ENCODE measurements at regions not wholly inside any gene's neighbourhood (a gene's known extent, or its start where the extent isn't known, plus 50 kb on each side); places are given as distances from the start of the nearest gene placed in this dataset.

DNA sequence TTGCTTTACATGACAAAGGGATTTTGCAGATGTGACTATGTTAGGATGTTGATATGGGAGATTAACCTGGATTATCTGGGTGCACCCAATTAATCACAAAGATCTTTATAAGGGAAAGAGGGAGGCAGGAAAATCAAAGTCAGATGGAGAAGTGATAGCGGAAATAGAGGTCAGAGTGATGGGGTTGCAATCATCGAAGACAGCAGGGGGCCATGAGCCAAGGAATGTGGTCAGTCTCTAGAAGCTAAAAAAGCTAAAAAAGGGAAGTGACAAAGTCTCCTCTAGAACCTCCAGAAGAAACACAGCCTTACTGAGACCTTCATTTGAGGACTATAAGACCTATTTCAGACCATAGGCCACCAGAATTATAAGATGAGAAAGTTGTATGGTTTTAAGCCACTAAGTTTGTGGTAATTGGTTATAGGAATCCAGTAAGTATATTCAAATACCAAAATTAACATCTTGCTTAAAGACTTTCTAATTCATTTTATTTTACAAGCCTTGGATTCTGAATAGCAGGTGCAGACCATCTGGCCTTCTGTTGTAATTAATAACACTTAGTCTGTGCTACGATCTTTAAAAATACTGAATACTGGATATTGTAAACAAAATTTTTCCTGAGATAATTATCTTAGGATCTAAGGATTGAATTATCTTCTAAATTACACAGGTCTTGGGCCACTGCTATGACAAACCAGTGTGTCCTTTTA lies 493.4 kb upstream of the PCDH20 start:
- ChIA-PET POLR2A (no interaction called here), CTCF (interaction anchor here (0.6 to 2.1 kb wide), 2 partner anchors 45 to 55 kb away, joined by 3 to 5 read pairs; no protein-coding TSS in a partner anchor)
- TF ChIP-seq CTBP1 (IDR thresholded peaks at IDR 0.05; ENCODE audit: borderline replicate concordance) (0 out of 2 replicates have a peak, but pooled peaks have one; percentile 13), L3MBTL2 (conservative IDR thresholded peaks at IDR 0.05) (no peak; the same call in 1 of the 2 replicates), NFRKB (IDR thresholded peaks at IDR 0.05) (no peak), HDGF (IDR thresholded peaks at IDR 0.05; ENCODE audit: borderline replicate concordance) (no peak), FOXK2 (IDR thresholded peaks at IDR 0.05) (no peak)
- TF ChIP-seq, protein P1, sequence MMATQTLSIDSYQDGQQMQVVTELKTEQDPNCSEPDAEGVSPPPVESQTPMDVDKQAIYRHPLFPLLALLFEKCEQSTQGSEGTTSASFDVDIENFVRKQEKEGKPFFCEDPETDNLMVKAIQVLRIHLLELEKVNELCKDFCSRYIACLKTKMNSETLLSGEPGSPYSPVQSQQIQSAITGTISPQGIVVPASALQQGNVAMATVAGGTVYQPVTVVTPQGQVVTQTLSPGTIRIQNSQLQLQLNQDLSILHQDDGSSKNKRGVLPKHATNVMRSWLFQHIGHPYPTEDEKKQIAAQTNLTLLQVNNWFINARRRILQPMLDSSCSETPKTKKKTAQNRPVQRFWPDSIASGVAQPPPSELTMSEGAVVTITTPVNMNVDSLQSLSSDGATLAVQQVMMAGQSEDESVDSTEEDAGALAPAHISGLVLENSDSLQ (IDR thresholded peaks at IDR 0.05), result no peak
- no peak for DNase-seq (ENCODE audit: extremely low spot score)

GRCh38 chr13:61905054-61905453 lies 489.4 kb upstream of the PCDH20 start:
- ChIA-PET POLR2A (no interaction called here), CTCF (interaction anchor here (0.6 to 1.3 kb wide), 5 partner anchors 9 to 91 kb away, joined by 3 to 5 read pairs (median 3); no protein-coding TSS in a partner anchor)

DNA sequence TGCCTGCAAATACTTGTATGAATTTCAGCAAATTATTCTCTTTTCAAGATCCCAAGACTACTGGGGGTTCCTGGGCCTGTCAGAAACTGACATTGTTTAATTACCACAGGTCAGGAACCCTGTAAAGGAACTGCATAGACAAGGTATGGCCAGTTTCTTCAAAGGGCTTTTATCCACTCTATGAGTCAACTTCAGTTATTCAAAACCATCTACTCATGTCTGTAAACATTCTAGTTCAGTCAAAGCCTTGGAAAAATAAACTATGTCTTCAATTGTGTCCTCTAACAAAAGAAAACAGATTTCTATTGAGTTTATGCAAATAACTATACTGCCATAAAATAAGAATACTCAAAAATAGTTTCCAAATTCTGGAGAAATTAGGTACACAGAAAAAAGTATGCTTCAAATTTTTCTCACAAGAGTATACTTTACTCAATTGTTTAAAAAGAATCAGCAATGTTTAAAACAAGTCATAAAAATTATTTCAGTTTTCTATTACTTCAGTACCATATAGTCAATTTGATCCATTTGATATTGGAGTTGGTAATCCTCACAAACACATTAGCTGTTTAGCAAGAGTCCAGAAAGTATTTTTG lies 486.4 kb upstream of the PCDH20 start:
- CTCF ChIA-PET, result interaction anchor here (0.6 to 1.2 kb wide), 2 partner anchors 21 to 33 kb away, joined by 3 read pairs; no protein-coding TSS in a partner anchor
- POLR2A ChIA-PET, result no interaction called here
- TF ChIP-seq ELF4 (IDR thresholded peaks at IDR 0.05), result no peak
- TF ChIP-seq, protein P1 (IDR thresholded peaks at IDR 0.05), result no peak
- no peak for TF ChIP-seq L3MBTL2 (conservative IDR thresholded peaks at IDR 0.05)
- no peak for TF ChIP-seq FOXA1 (IDR thresholded peaks at IDR 0.05)
- TF ChIP-seq ZNF384 (IDR thresholded peaks at IDR 0.05), result no peak
- TF ChIP-seq NFRKB (IDR thresholded peaks at IDR 0.05), result no peak
- no peak for TF ChIP-seq FOXM1 (IDR thresholded peaks at IDR 0.05; ENCODE audit: borderline replicate concordance)
- no peak for TF ChIP-seq BHLHE40 (IDR thresholded peaks at IDR 0.05; ENCODE audit: borderline replicate concordance)
- TF ChIP-seq LEF1 (IDR thresholded peaks at IDR 0.05; ENCODE audit: borderline replicate concordance), result no peak
- no peak for DNase-seq (ENCODE audit: extremely low spot score)

More at GRCh38 chr13:61905054-61905453, 489.4 kb upstream of the PCDH20 start:
- 0 out of 2 replicates have a peak, but pooled peaks have one; percentile 23 for TF ChIP-seq BHLHE40 (IDR thresholded peaks at IDR 0.05; ENCODE audit: borderline replicate concordance)
- peak; percentile 53; the same call in 1 of the 2 replicates for TF ChIP-seq SUZ12 (IDR thresholded peaks at IDR 0.05)
- 0 out of 2 replicates have a peak, but pooled peaks have one; percentile 39 for TF ChIP-seq FOXK2 (IDR thresholded peaks at IDR 0.05)
- TF ChIP-seq HDGF (IDR thresholded peaks at IDR 0.05; ENCODE audit: borderline replicate concordance), result no peak
- DNase-seq (ENCODE audit: extremely low spot score), result no peak

DNA sequence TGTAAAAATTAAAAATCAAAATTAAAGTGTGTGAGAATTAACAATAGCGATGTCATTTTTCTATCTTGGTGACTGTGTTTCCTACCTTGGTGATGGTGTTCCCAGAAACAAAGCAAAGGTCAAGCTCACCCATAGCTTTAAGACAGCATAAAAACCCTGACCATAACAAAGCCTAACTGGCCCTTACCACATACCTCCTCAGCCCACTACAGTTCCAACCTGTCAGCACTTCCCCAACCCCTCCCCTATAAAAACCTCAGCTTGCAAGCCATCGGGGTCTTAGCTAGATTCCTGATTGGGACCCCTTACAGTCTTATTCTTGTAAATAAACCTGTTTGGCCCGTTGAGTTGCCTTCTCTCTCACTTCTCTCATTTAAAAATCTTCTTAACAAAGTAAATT lies 484.4 kb upstream of the PCDH20 start:
- no peak for DNase-seq (ENCODE audit: extremely low spot score)
- POLR2A ChIA-PET, result no interaction called here
- TF ChIP-seq FOXM1 (IDR thresholded peaks at IDR 0.05; ENCODE audit: borderline replicate concordance), result no peak
- TF ChIP-seq ZNF384 (IDR thresholded peaks at IDR 0.05), result no peak
- TF ChIP-seq SUZ12 (IDR thresholded peaks at IDR 0.05), result no peak
- TF ChIP-seq LEF1 (IDR thresholded peaks at IDR 0.05; ENCODE audit: borderline replicate concordance), result no peak
- no peak for TF ChIP-seq ELF4 (IDR thresholded peaks at IDR 0.05)
- TF ChIP-seq NFRKB (IDR thresholded peaks at IDR 0.05), result no peak
- TF ChIP-seq TARDBP (IDR thresholded peaks at IDR 0.05), result no peak
- TF ChIP-seq CTBP1 (IDR thresholded peaks at IDR 0.05; ENCODE audit: borderline replicate concordance), result no peak
- CTCF ChIA-PET, result interaction anchor here (0.6 to 1.0 kb wide), 2 partner anchors 19 to 273 kb away, joined by 3 read pairs; no protein-coding TSS in a partner anchor

DNA sequence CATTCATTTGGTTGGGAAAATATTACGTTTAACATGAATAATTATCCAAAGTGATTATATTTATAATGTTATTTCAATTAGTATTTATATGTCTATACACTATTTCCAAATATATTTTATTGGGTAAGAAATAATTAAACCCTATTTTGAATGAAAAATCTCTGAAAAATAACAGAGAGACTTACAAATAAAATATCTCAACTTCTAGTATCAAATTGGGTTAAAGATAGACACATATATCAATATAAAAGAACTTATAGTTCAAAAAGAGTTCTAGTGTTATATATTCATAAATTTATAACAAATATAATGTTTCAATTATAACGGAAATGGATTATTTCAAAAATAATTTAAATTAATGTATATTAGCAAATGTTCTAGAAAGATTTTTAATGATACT lies 482.6 kb upstream of the PCDH20 start:
- TF ChIP-seq NFRKB (IDR thresholded peaks at IDR 0.05) (no peak), FOXM1 (IDR thresholded peaks at IDR 0.05; ENCODE audit: borderline replicate concordance) (no peak), SUZ12 (IDR thresholded peaks at IDR 0.05) (0 out of 2 replicates have a peak, but pooled peaks have one; percentile 56)
- POLR2A ChIA-PET, result no interaction called here
- no peak for DNase-seq (ENCODE audit: extremely low spot score)
- CTCF ChIA-PET, result no interaction called here

DNA sequence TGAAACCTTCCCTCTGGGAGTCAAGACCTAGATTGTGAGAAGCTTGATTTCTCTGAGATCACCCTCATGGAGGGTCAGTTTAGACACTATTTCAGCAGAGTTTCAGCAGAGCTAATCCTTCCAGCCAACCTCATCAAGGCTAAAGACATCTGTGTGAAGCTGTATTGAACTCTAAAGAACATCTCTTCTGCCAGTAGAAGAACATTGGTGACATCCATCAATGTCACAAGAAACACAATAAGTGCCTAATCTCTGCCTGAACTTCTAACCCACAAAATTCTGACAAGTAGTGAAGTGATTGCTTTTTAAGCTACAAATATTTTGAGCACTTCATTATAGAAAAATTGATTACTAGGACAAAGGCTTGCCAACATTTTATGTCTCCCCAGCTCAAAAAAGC lies 475.8 kb upstream of the PCDH20 start:
- POLR2A ChIA-PET, result no interaction called here
- DNase-seq (ENCODE audit: extremely low spot score), result no peak
- CTCF ChIA-PET, result interaction anchor here (1.0 to 6.1 kb wide), 3 partner anchors 11 to 152 kb away, joined by 3 to 38 read pairs (median 3); no protein-coding TSS in a partner anchor
- TF ChIP-seq, protein P1 (IDR thresholded peaks at IDR 0.05), result peak; percentile 89
- no peak for TF ChIP-seq BHLHE40 (IDR thresholded peaks at IDR 0.05; ENCODE audit: borderline replicate concordance)

DNA sequence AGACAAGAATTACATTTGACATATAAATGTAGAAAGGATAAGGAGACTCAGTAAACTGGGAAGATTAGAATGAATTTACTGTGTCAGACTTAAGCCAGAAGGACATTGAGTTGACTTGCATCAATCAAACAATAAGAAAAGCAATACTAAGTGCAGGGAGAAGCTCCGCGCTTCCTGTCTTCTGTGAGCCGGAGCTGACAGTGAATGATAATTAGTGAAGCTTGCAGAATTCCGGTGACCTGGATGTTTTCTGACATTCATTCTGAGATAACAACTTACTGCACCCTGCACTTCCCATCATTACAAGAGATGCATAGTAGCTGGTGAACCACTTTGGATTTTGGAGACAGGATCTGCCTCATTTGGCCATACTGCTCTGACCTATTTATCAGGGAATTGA lies 469.2 kb upstream of the PCDH20 start:
- ChIA-PET CTCF (interaction anchor here (0.8 to 1.2 kb wide), 4 partner anchors 20 to 119 kb away, joined by 3 to 4 read pairs (median 3); no protein-coding TSS in a partner anchor), POLR2A (interaction anchor here (1.0 to 1.4 kb wide), 2 partner anchors 12 to 26 kb away, joined by 3 to 4 read pairs; no protein-coding TSS in a partner anchor)
- TF ChIP-seq FOXA1 (IDR thresholded peaks at IDR 0.05) (no peak), LEF1 (IDR thresholded peaks at IDR 0.05; ENCODE audit: borderline replicate concordance) (no peak), SUZ12 (IDR thresholded peaks at IDR 0.05) (no peak), TARDBP (IDR thresholded peaks at IDR 0.05) (no peak), ARNT (IDR thresholded peaks at IDR 0.05) (no peak), NFRKB (IDR thresholded peaks at IDR 0.05) (no peak), HDGF (IDR thresholded peaks at IDR 0.05; ENCODE audit: borderline replicate concordance) (no peak), SP1 (IDR thresholded peaks at IDR 0.05) (no peak), FOXM1 (IDR thresholded peaks at IDR 0.05; ENCODE audit: borderline replicate concordance) (no peak), BHLHE40 (IDR thresholded peaks at IDR 0.05; ENCODE audit: borderline replicate concordance) (no peak), ZNF384 (IDR thresholded peaks at IDR 0.05) (no peak), ELF4 (IDR thresholded peaks at IDR 0.05) (no peak), FOXK2 (IDR thresholded peaks at IDR 0.05) (no peak), L3MBTL2 (conservative IDR thresholded peaks at IDR 0.05) (no peak)
- TF ChIP-seq, protein P1 (IDR thresholded peaks at IDR 0.05), result no peak
- no peak for DNase-seq (ENCODE audit: extremely low spot score)

Data from HEK293T (cell line).